IMR-90 (cell line): ENCODE measurements at regions not wholly inside any gene's neighbourhood (a gene's known extent, or its start where the extent isn't known, plus 50 kb on each side); places are given as distances from the start of the nearest gene placed in this dataset.
"Not testable (repeated sequence)": the region's sequence is repeated elsewhere in the genome, so short reads cannot be mapped to it uniquely, and the experiment has no call there.

Experiments used
- ATAC-seq: fragments of 200-7000 bp; cut with Tn5 transposase; 2 replicates; pipeline ENCODE4 v1.9.1; 2020; ENCODE audit warnings: low read depth, mild to moderate bottlenecking, moderate library complexity
- BruUV-seq: library from RNA; stranded (reverse); fragments of 400-500 nt; replicated peaks from 2 replicates; lab custom pipeline; 2021; lab: Mats Ljungman, UMichigan
- CTCF ChIA-PET: fragments of 300-600 bp; formaldehyde crosslinking; extraction: SDS; loops from one replicate; lab custom pipeline; 2021; ENCODE audit warnings: antibody characterized with exemption; lab: Yijun Ruan, JAX
- POLR2A ChIA-PET: fragments of 300-600 bp; sonication (Branson Sonifier 250); formaldehyde crosslinking; loops from one replicate; lab custom pipeline; 2022; ENCODE audit warnings: antibody characterized with exemption; ENCODE audit not compliant: unreplicated experiment; lab: Charles Lee
- DNase-seq: peaks from one replicate; pipeline ENCODE4 v3.0.0; 2013
- H2AFZ ChIP-seq: replicated peaks from 2 replicates; pipeline ENCODE3; 2013; ENCODE audit warnings: low read length, mild to moderate bottlenecking; ENCODE audit not compliant: poor library complexity
- H2AK5ac ChIP-seq: 2 replicates; pipeline ENCODE4 v1.6.1; 2013; ENCODE audit warnings: low read depth, low read length, inconsistent platforms
- H2AK9ac ChIP-seq: replicated peaks from 2 replicates; pipeline ENCODE3; 2013; ENCODE audit warnings: mild to moderate bottlenecking, low read depth, low read length, moderate library complexity; ENCODE audit not compliant: poor library complexity
- H2BK120ac ChIP-seq: 2 replicates; pipeline ENCODE4 v1.6.1; 2013; ENCODE audit warnings: low read depth, low read length, inconsistent platforms
- H2BK15ac ChIP-seq: 3 replicates; pipeline ENCODE4 v1.6.1; 2013; ENCODE audit warnings: low read depth, low read length, inconsistent platforms
- H2BK20ac ChIP-seq: 2 replicates; pipeline ENCODE4 v1.6.1; 2013; ENCODE audit warnings: low read depth, mild to moderate bottlenecking, inconsistent platforms, low read length, moderate library complexity
- H2BK5ac ChIP-seq: 2 replicates; pipeline ENCODE4 v1.6.1; 2013; ENCODE audit warnings: mild to moderate bottlenecking, low read depth, low read length, inconsistent platforms; ENCODE audit not compliant: poor library complexity, severe bottlenecking
- H3K14ac ChIP-seq: replicated peaks from 2 replicates; pipeline ENCODE4 v1.6.1; 2013; ENCODE audit warnings: low read depth, low read length, inconsistent platforms
- H3K18ac ChIP-seq: 2 replicates; pipeline ENCODE4 v1.6.1; 2013; ENCODE audit warnings: low read depth, low read length, control low read depth
- H3K23ac ChIP-seq: 2 replicates; pipeline ENCODE4 v1.6.1; 2013; ENCODE audit warnings: low read depth, low read length, inconsistent platforms
- H3K27ac ChIP-seq: 2 replicates; pipeline ENCODE4 v1.5.1; 2013; ENCODE audit warnings: mild to moderate bottlenecking, control low read depth, low read length; ENCODE audit not compliant: insufficient read depth
- H3K27me3 ChIP-seq: 2 replicates; pipeline ENCODE4 v1.6.1; 2013; ENCODE audit warnings: low read length; ENCODE audit not compliant: control insufficient read depth, insufficient read depth
- H3K36me3 ChIP-seq: 2 replicates; pipeline ENCODE4 v1.6.1; 2013; ENCODE audit warnings: low read length, mixed read lengths; ENCODE audit not compliant: control insufficient read depth, insufficient read depth
- H3K4ac ChIP-seq: 2 replicates; pipeline ENCODE4 v1.6.1; 2013; ENCODE audit warnings: low read depth, low read length, inconsistent platforms
- H3K4me1 ChIP-seq: 2 replicates; pipeline ENCODE4 v1.6.1; 2013; ENCODE audit warnings: low read length, mixed read lengths; ENCODE audit not compliant: control insufficient read depth, insufficient read depth
- H3K4me2 ChIP-seq: 2 replicates; pipeline ENCODE4 v1.6.1; 2013; ENCODE audit warnings: low read depth, mild to moderate bottlenecking, control low read depth, low read length, moderate library complexity
- H3K4me3 ChIP-seq: 2 replicates; pipeline ENCODE4 v1.5.1; 2013; ENCODE audit warnings: low read depth, mild to moderate bottlenecking, control low read depth, low read length, moderate library complexity; ENCODE audit not compliant: insufficient read depth
- H3K56ac ChIP-seq: 2 replicates; pipeline ENCODE4 v1.6.1; 2013; ENCODE audit warnings: low read length, inconsistent platforms; ENCODE audit not compliant: insufficient read depth; ENCODE audit errors: extremely low read depth
- H3K79me1 ChIP-seq, 2 experiments: 2 replicates each; pipeline ENCODE4 v1.6.1; 2013; ENCODE audit warnings: low read length in 2 of 2, inconsistent platforms in 1 of 2, low read depth in 1 of 2
- H3K9ac ChIP-seq: 2 replicates; pipeline ENCODE4 v1.6.1; 2013; ENCODE audit warnings: low read depth, low read length, control low read depth
- H3K9me1 ChIP-seq: 2 replicates; pipeline ENCODE4 v1.6.1; 2013; ENCODE audit warnings: low read length, inconsistent platforms; ENCODE audit not compliant: insufficient read depth
- H3K9me3 ChIP-seq: 2 replicates; pipeline ENCODE4 v1.6.1; 2013; ENCODE audit warnings: low read length; ENCODE audit not compliant: control insufficient read depth, insufficient read depth
- H4K20me1 ChIP-seq: 2 replicates; pipeline ENCODE4 v1.6.1; 2013; ENCODE audit warnings: low read length, inconsistent platforms; ENCODE audit not compliant: insufficient read depth
- H4K5ac ChIP-seq: 2 replicates; pipeline ENCODE4 v1.6.1; 2013; ENCODE audit warnings: mild to moderate bottlenecking, low read depth, low read length, control low read depth
- H4K8ac ChIP-seq, 2 experiments: 2 replicates each; pipeline ENCODE4 v1.6.1; 2013; ENCODE audit warnings: low read depth in 2 of 2, low read length in 2 of 2, control low read depth in 1 of 2, inconsistent platforms in 1 of 2
- H4K91ac ChIP-seq: 2 replicates; pipeline ENCODE4 v1.6.1; 2013; ENCODE audit warnings: low read depth, low read length, inconsistent platforms; ENCODE audit not compliant: insufficient read depth
- WGBS, 2 experiments: methylation state at CpG; one replicate each; pipeline versions ENCODE4 v1.1.5 to v1.1.7; 2013; ENCODE audit warnings: missing lambda C conversion rate in 2 of 2; ENCODE audit not compliant: insufficient read length in 1 of 2; ENCODE audit errors: extremely low coverage in 2 of 2; 5-methylcytosine and 5-hydroxymethylcytosine counted together
- dilution Hi-C: fragments of 300-500 bp; cut with HindIII; formaldehyde crosslinking; loops from one replicate; pipeline ENCODE4 v1.14.3; 2018; ENCODE audit warnings: low sequenced_read_pairs; ENCODE audit not compliant: unreplicated experiment
- in situ Hi-C: fragments of 300-500 bp; cut with MboI; formaldehyde crosslinking; loops from 3 replicates; pipeline ENCODE4 v1.14.3; 2019; ENCODE audit warnings: low sequenced_read_pairs, inconsistent platforms, mixed read lengths
- intact Hi-C: fragments of 100-400 bp; cut with micrococcal nuclease; formaldehyde crosslinking; loops from 2 replicates; pipeline ENCODE4 v1.10.0; 2022

- ATAC-seq, H3K9me3 ChIP-seq, H4K8ac ChIP-seq, H2AK9ac ChIP-seq, H3K18ac ChIP-seq, H2BK20ac ChIP-seq, H3K23ac ChIP-seq, H3K4ac ChIP-seq, H2BK15ac ChIP-seq, H3K4me2 ChIP-seq, H3K56ac ChIP-seq, POLR2A ChIA-PET, H4K91ac ChIP-seq, BruUV-seq, H2AFZ ChIP-seq, H3K4me3 ChIP-seq, intact Hi-C loops, H3K9ac ChIP-seq, H3K9me1 ChIP-seq, H4K20me1 ChIP-seq, DNase-seq, H3K14ac ChIP-seq, H2BK120ac ChIP-seq, H4K5ac ChIP-seq, dilution Hi-C loops, H3K27ac ChIP-seq, H3K27me3 ChIP-seq, H3K36me3 ChIP-seq, H2BK5ac ChIP-seq, H3K79me1 ChIP-seq, CTCF ChIA-PET, H3K4me1 ChIP-seq, in situ Hi-C loops, H2AK5ac ChIP-seq: not testable (repeated sequence)
- no CpG with 5 or more reads among the region's 2 CpGs for WGBS, 2 experiments
Measured at GRCh38 chr11:71712350-71712749, 120.7 kb upstream of the DEFB108B start.

GRCh38 chr11:71712846-71713245 lies 120.2 kb upstream of the DEFB108B start:
- POLR2A ChIA-PET, intact Hi-C loops: not testable (repeated sequence)

More at GRCh38 chr11:71712846-71713245, 120.2 kb upstream of the DEFB108B start:
- H3K27ac ChIP-seq, H3K9me3 ChIP-seq, H3K27me3 ChIP-seq, H2AK5ac ChIP-seq, H3K18ac ChIP-seq, H4K5ac ChIP-seq, H3K4me2 ChIP-seq, ATAC-seq, H3K9me1 ChIP-seq, H4K91ac ChIP-seq, H3K14ac ChIP-seq, H2BK15ac ChIP-seq, H3K4me1 ChIP-seq, H2BK5ac ChIP-seq, H3K36me3 ChIP-seq, H3K4me3 ChIP-seq, dilution Hi-C loops, H3K56ac ChIP-seq, H2BK120ac ChIP-seq, BruUV-seq, H4K8ac ChIP-seq, DNase-seq, in situ Hi-C loops, H2BK20ac ChIP-seq, H4K20me1 ChIP-seq, H3K9ac ChIP-seq, H2AK9ac ChIP-seq, H3K79me1 ChIP-seq, H3K23ac ChIP-seq, H2AFZ ChIP-seq, CTCF ChIA-PET, H3K4ac ChIP-seq: not testable (repeated sequence)
- no CpG with 5 or more reads among the region's 5 CpGs for WGBS, 2 experiments
